HK-2 (cell line): ENCODE measurements at regions not wholly inside any gene's neighbourhood (a gene's known extent, or its start where the extent isn't known, plus 50 kb on each side); places are given as distances from the start of the nearest gene placed in this dataset.

Source experiments
- DNase-seq: peaks from one replicate; pipeline ENCODE4 v3.0.0-alpha.2; 2018; ENCODE audit not compliant: unreplicated experiment

DNA sequence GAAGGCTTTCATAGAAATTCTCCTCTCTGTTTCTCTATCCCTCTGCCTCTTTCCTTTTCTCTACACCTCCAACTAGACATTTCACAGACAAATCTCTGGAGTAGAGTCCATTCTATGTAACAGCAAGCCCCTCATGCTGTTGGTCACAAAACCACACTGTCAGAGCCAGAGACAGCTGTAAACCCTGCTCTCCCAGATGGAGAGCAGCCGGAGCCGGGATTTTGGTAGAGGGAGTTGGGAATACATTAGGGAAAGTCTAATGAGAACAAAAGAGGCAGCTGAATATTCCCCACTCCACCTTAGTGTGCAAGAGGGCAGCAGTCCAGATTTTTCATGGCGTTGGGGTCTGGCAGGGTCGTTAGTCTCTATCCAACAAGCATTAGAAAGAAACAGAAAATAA lies 68.3 kb upstream of the EDN1 start:
- no peak for DNase-seq

GRCh38 chr6:12222405-12223366 lies 67.5 kb upstream of the EDN1 start:
- DNase-seq: no peak

- no peak for DNase-seq
These were observed 66.8 kb upstream of the EDN1 start for GRCh38 chr6:12223383-12223782.

DNA sequence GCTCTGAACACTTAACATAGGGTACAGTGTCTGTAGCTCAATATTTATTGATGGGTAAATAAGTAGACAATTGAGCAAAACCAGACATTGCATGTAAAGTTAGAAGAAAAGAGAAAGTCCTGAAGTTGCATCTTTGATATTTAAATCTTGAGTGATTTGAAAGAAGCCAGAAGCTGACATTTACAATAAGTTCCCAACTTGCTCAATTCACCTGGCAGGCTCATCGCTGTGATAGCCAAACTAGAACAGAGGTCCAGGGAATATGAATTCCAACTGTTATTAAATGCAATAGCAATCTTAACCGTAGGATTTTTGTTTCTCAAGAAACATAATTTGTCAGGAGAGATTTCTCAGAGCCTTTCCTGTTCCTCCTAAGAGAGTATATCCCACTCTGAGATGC lies 65.9 kb upstream of the EDN1 start:
- DNase-seq: no peak

- DNase-seq: no peak
These were observed 61.6 kb upstream of the EDN1 start for GRCh38 chr6:12228447-12229146.

GRCh38 chr6:12229332-12229731 lies 60.8 kb upstream of the EDN1 start:
- DNase-seq: no peak

- no peak for DNase-seq
These were observed 59.6 kb upstream of the EDN1 start for GRCh38 chr6:12230523-12230922.

- no peak for DNase-seq
These were observed 57.8 kb upstream of the EDN1 start for GRCh38 chr6:12232339-12232738.

DNA sequence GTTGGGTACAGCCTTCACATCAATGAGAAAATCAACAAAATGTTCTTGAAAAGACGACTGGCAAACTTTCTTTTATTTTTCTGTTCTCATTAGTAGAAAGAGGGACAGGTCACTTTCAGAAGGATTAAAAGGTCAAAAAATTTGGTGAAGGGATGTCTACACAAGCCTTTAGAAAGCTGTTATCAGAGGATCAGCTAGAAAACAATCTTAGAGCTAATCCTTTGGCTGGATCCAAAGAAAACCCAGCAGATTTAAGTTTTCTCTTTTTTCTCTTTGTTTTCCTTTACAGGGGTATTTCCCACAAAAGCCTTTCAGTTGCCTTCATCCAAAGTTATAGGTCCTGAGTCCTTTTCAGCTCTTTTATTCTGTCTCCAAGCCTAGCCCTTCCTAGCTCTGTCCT lies 57.3 kb upstream of the EDN1 start:
- no peak for DNase-seq

- peak; percentile 55 for DNase-seq
These were observed 56.2 kb upstream of the EDN1 start for GRCh38 chr6:12233693-12234571.

DNA sequence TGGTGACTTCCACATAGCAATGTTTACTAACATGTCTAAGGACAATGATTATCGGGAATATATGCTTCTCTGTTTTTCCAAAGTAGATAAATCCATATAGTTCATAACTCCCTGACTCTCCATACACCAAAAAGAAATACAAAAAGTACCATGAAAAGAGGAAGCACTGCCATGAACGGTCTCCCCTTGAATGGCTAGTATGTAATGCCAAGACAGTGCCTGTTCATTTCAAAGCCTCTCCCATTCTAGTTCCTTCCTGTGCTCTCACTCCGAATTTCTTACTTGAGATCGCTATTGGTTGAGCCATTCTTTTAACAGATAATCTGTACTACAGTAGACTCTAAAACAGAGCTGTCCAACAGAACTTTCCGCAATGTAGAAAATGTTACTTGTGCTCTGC lies 54.8 kb upstream of the EDN1 start:
- DNase-seq: no peak

DNA sequence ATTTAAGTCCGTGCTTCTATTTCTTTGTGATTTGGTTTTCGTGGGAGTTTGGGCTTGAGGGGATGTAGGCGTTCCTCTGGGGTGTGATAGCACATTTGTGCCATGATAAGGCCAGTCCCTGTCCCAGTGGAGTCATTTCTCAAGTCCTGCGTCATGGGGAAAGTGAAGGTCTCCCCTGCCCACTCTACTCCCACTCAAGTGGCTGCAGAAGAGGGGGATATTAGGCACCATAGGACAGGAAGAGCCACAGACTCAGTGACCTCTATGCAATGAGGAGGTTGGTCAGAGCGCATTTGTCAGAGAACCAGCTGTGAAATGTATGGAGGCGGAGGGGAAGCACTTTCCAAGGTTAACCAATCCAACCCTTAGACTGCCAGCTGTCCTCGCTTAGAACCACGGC lies 51.9 kb upstream of the EDN1 start:
- DNase-seq: no peak
